ACC112 (cell line): ENCODE measurements at regions not wholly inside any gene's neighbourhood (a gene's known extent, or its start where the extent isn't known, plus 50 kb on each side); places are given as distances from the start of the nearest gene placed in this dataset.

Experiments
- H2AFZ ChIP-seq: fragments of 200-600 bp; sonication (generic); one replicate; pipeline ENCODE4 v1.6.0; 2017; ENCODE audit warnings: antibody characterized with exemption, low read length; ENCODE audit not compliant: unreplicated experiment
- H3K27ac ChIP-seq: fragments of 200-600 bp; sonication (generic); 2 replicates; pipeline ENCODE4 v1.5.1; 2014; ENCODE audit warnings: low read depth, mild to moderate bottlenecking, antibody characterized with exemption, low read length, moderate library complexity
- H3K27me3 ChIP-seq: fragments of 200-600 bp; sonication (generic); 2 replicates; pipeline ENCODE4 v1.6.1; 2014; ENCODE audit warnings: mild to moderate bottlenecking, antibody characterized with exemption, low read length, moderate library complexity, mixed read lengths; ENCODE audit not compliant: insufficient read depth
- H3K36me3 ChIP-seq: fragments of 200-600 bp; sonication (generic); 2 replicates; pipeline ENCODE4 v1.6.1; 2016; ENCODE audit warnings: mild to moderate bottlenecking, antibody characterized with exemption, low read length, moderate library complexity, mixed read lengths; ENCODE audit not compliant: insufficient read depth
- H3K4me1 ChIP-seq: fragments of 200-600 bp; sonication (generic); one replicate; pipeline ENCODE4 v1.6.1; 2016; ENCODE audit warnings: low read length, mixed read lengths; ENCODE audit not compliant: insufficient read depth, unreplicated experiment, control insufficient read depth
- H3K4me3 ChIP-seq: fragments of 200-600 bp; sonication (generic); 2 replicates; pipeline ENCODE4 v1.5.1; 2014; ENCODE audit warnings: mild to moderate bottlenecking, low read depth, low read length
- H3K79me2 ChIP-seq: fragments of 200-600 bp; sonication (generic); one replicate; pipeline ENCODE4 v1.6.0; 2016; ENCODE audit warnings: low read length; ENCODE audit not compliant: control insufficient read depth, unreplicated experiment, insufficient read depth

DNA sequence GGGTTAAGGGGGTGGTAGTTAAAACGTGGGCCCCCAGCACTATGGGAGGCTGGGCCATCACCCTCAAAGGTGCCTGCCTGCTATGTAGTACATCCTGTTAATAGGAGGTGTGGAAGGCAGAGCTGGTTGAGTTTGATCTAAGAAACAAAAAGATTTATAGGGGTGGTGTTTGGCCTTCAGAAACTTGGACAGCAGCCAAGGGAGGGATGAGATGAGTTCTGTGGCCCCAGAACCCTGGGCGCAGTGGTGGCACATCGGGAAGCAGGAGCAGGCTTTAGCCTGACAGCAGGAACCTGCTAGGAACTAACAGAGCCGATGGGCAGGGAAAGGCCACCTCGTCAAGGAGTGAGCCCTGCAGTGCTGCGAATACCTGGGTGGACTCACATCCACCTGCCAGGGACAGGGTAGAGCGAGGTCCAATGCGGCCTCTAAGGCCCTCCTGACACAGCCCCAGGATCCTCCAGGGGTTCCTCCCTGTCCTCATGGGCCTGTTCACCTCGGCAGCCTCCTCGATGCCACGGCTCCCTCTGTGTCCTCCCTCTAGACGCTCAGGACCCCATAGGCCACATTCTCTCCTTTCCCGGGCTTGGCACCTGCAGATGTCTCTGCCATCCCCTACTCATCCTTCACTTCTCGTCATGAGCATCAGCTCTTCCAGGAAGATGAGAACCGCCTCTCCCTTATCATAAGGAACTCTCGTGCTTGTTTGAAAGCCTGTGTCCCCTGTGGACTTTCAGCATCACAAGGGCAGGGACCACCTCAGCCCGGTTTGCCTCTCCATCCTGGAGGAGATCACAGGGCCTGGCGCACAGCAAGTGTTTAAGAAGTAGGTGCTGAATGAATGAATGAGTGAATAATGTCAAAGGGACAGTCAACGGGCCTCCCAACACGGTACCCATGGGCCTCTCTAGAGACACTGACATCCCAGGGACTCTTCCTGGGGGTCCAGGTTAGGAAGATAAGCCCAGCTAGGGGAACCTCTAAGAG, 103.5 kb upstream of the TNRC6C start:
- no peak overlapping the region for H2AFZ ChIP-seq
- no peak overlapping the region for H3K27ac ChIP-seq
- no peaks in the 10 kb centered on the region for H3K36me3 ChIP-seq
- H3K4me1 ChIP-seq = no peaks in the 10 kb centered on the region
- peaks cover 30% of the 10 kb centered on the region for H3K27me3 ChIP-seq
- H3K79me2 ChIP-seq = no peaks in the 10 kb centered on the region
- no peak overlapping the region for H3K4me3 ChIP-seq

GRCh38 chr17:77856551-77857305, 101.8 kb upstream of the TNRC6C start:
- no peak overlapping the region for H2AFZ ChIP-seq
- H3K27ac ChIP-seq = no peak overlapping the region
- peaks cover 45% of the 10 kb centered on the region for H3K27me3 ChIP-seq
- no peaks in the 10 kb centered on the region for H3K79me2 ChIP-seq
- H3K36me3 ChIP-seq = no peaks in the 10 kb centered on the region
- no peaks in the 10 kb centered on the region for H3K4me1 ChIP-seq
- H3K4me3 ChIP-seq = no peak overlapping the region

- H3K4me1 ChIP-seq = no peaks in the 10 kb centered on the region
- H3K27ac ChIP-seq = no peak overlapping the region
- no peak overlapping the region for H2AFZ ChIP-seq
- H3K27me3 ChIP-seq = peaks cover 45% of the 10 kb centered on the region
- no peaks in the 10 kb centered on the region for H3K36me3 ChIP-seq
- no peaks in the 10 kb centered on the region for H3K79me2 ChIP-seq
- H3K4me3 ChIP-seq = no peak overlapping the region
These were observed 101.3 kb upstream of the TNRC6C start for GRCh38 chr17:77857306-77857555.

DNA sequence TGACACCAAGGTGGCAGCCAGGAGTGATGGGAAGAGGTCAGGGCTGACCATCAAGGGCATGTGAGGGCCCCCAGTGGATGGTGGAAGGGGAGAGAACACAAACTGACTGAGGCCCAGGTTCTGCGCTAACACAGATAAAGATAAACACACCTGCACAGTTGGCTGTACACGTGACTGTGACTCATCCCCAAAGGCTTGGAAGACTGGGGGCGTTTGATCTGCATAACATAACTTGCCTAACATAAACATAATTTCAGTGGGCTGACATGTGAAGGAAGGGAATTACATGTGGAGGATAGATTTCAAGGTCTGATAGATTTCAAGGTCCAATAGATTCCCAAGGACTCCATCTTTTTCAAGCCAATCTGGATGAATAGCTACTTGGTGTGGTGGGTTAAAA, 100.9 kb upstream of the TNRC6C start:
- H3K27ac ChIP-seq = no peak overlapping the region
- peaks cover 45% of the 10 kb centered on the region for H3K27me3 ChIP-seq
- H3K4me1 ChIP-seq = no peaks in the 10 kb centered on the region
- H3K79me2 ChIP-seq = no peaks in the 10 kb centered on the region
- H3K4me3 ChIP-seq = no peak overlapping the region
- no peaks in the 10 kb centered on the region for H3K36me3 ChIP-seq
- no peak overlapping the region for H2AFZ ChIP-seq

- Histone ChIP-seq H3K79me2 (no peaks in the 10 kb centered on the region), H3K27ac (no peak overlapping the region), H2AFZ (no peak overlapping the region), H3K4me3 (no peak overlapping the region), H3K4me1 (no peaks in the 10 kb centered on the region), H3K27me3 (peaks cover 45% of the 10 kb centered on the region), H3K36me3 (no peaks in the 10 kb centered on the region)
These were observed 100.0 kb upstream of the TNRC6C start for GRCh38 chr17:77858291-77859034.

GRCh38 chr17:77859035-77859810, 99.3 kb upstream of the TNRC6C start:
- Histone ChIP-seq H3K4me1 (no peaks in the 10 kb centered on the region), H3K4me3 (no peak overlapping the region), H3K79me2 (no peaks in the 10 kb centered on the region), H3K36me3 (no peaks in the 10 kb centered on the region), H2AFZ (no peak overlapping the region), H3K27ac (no peak overlapping the region), H3K27me3 (peaks cover 45% of the 10 kb centered on the region)

GRCh38 chr17:77861133-77861695, 97.3 kb upstream of the TNRC6C start:
- Histone ChIP-seq H3K27ac (no peak overlapping the region), H3K4me1 (no peaks in the 10 kb centered on the region), H3K27me3 (peaks cover 41% of the 10 kb centered on the region), H3K4me3 (no peak overlapping the region), H3K36me3 (no peaks in the 10 kb centered on the region), H2AFZ (no peak overlapping the region), H3K79me2 (no peaks in the 10 kb centered on the region)

DNA sequence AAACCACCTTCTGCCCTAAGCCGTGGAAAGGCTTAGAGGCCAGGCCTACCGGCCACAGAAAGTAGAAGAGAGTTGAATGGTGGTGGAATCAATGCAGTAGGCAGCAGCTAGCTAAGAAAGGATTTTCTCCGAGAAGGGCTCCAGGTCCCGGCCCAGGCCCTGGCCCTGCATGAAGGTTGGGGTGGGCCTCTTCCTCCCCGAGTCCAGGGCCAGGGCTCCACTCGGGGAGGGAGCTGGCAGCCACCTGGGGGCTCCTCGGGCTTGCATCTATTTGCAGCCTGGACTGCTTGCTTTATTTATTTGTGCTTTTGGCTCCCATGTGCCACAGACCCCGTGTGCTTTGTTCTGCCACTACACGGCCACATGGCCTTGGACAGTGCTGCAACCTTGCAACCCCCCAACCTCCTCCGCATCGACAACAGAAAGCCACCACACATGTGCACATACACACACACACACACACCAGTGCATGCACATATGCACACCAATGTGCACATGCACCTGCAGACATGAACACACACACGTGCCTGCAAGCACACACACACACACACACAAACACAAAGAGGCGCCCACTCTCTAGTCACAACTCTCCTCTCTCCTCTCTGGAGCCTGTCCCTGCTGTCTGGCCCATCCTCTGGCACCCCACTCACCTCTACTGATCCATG, 96.4 kb upstream of the TNRC6C start:
- peaks cover 39% of the 10 kb centered on the region for H3K27me3 ChIP-seq
- H3K4me1 ChIP-seq = no peaks in the 10 kb centered on the region
- H3K36me3 ChIP-seq = no peaks in the 10 kb centered on the region
- H2AFZ ChIP-seq = no peak overlapping the region
- H3K79me2 ChIP-seq = no peaks in the 10 kb centered on the region
- H3K27ac ChIP-seq = no peak overlapping the region
- H3K4me3 ChIP-seq = no peak overlapping the region

DNA sequence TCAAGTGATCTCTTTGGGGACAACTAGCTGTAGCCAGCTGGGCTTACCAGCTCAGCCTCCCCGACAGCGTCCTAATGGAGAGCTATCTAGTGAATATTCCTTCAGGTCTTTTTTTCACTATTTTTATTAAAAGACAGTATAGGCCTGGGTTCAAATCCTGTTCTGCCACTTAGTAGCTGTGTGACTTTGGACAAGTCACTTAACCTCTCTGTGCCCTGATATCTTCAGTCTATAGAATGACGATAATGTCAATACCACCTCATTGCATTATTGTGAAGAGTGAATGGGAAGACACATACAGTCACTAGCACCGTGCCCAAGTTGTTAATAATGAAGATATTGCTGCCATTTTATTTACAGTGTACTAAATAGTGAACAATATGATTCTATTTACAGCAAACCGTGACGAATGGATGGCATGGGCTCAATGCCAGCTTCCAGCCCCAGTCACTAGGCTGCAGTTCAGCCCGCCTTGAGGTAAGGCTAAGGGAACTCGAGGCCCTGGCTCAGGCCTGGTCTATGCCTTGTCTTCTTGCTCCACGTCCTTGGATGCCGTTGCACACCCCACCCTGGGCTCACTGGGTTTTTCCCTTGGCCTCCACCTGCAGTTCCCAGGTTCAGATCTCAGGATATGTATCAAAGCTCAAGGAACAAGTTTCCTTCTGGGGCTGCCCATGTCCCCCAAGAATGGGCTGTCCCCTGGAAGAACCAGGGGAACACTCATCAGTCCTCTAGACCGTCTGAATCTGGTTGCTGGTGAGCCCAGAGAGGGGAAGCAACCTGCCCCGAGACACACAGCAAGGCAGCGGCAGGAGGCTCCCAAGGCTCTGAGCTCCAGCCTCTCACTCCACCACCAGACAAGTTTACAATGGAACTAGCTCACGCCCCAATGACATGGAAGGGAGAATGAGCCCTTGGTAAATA, 95.4 kb upstream of the TNRC6C start:
- H3K79me2 ChIP-seq = no peaks in the 10 kb centered on the region
- H2AFZ ChIP-seq = no peak overlapping the region
- H3K27ac ChIP-seq = no peak overlapping the region
- H3K4me1 ChIP-seq = no peaks in the 10 kb centered on the region
- no peak overlapping the region for H3K4me3 ChIP-seq
- peaks cover 31% of the 10 kb centered on the region for H3K27me3 ChIP-seq
- no peaks in the 10 kb centered on the region for H3K36me3 ChIP-seq
